Rectal smooth muscle tissue (tissue), 1 donor: ENCODE measurements at regions not wholly inside any gene's neighbourhood (a gene's known extent, or its start where the extent isn't known, plus 50 kb on each side); places are given as distances from the start of the nearest gene placed in this dataset.

Experiments
- H3K27ac ChIP-seq: one replicate; pipeline ENCODE4 v1.7.0; 2013; ENCODE audit warnings: low read depth, low read length, inconsistent platforms
- H3K27me3 ChIP-seq: one replicate; pipeline ENCODE4 v1.7.0; 2013; ENCODE audit warnings: low read length; ENCODE audit not compliant: control insufficient read depth, insufficient read depth
- H3K36me3 ChIP-seq: one replicate; pipeline ENCODE4 v1.7.0; 2013; ENCODE audit warnings: low read length; ENCODE audit not compliant: control insufficient read depth, insufficient read depth
- H3K4me1 ChIP-seq: one replicate; pipeline ENCODE4 v1.7.0; 2013; ENCODE audit warnings: low read length; ENCODE audit not compliant: control insufficient read depth, insufficient read depth
- H3K4me3 ChIP-seq: one replicate; pipeline ENCODE4 v1.7.0; 2013; ENCODE audit warnings: low read length
- H3K9ac ChIP-seq: one replicate; pipeline ENCODE4 v1.7.0; 2013; ENCODE audit warnings: low read length

DNA sequence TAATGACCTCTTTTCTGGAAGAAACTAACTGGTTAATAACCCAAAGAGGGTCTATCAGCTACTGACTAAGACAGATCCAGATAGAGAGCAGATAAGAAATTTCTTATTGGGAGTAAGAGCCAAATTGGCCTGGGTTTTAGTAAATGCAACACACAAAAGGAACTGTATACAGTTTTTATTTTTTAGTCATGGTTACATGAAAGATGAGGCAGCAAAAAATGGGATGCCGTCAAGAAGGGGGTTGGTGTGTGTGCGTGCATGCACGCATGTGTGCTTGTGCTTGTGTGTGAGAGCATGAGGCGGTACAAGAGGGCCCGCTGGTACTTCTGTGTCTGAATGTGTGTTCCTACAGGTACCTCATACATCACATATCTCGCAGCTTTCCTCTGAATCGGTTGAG lies 466.2 kb upstream of the HNRNPA3 start:
- no peak overlapping the region for H3K4me3 ChIP-seq
- no peak overlapping the region for H3K9ac ChIP-seq
- no peaks in the 10 kb centered on the region for H3K27me3 ChIP-seq
- H3K36me3 ChIP-seq: no peaks in the 10 kb centered on the region
- peaks cover 6% of the 10 kb centered on the region for H3K4me1 ChIP-seq
- H3K27ac ChIP-seq: no peak overlapping the region

DNA sequence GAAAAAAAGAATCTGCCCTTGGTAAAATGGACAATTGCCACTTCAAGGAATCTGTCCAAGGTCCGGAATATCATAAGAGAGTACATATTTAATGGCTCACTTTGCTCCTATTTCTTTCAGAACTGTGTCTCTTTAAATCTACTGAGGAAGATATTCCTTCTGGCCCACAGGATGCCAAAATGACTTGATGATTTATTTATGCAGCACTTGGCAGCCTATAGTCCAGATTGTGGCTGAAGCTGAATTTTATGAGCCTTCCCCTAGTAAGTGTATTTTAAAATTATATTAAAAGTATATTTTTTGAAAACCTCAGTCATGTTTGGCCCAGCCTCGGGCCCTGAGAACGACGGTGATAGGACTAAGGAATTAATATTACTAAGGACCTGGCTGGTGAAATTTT lies 465.1 kb upstream of the HNRNPA3 start:
- Histone ChIP-seq H3K27ac (no peak overlapping the region), H3K4me1 (peaks cover 6% of the 10 kb centered on the region), H3K4me3 (no peak overlapping the region), H3K9ac (no peak overlapping the region), H3K36me3 (no peaks in the 10 kb centered on the region), H3K27me3 (no peaks in the 10 kb centered on the region)

DNA sequence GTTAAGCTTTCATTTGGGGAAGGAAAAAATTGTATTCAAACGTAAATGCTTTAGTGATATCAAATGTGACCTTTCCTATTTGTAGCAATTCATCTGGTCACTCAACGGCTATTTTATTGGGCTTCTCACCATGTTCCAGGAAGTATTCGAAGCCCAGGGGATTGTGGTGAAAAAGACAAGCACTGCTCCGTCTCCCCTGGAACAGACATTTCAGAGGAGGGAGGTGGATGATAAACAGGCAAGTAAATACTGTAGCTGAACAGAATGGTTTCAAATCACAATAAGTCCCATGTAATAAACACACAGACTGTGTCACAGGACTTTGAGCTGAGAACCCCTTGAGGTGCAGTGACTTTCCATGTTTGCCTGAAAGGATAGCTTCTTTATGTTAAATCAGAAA lies 464.7 kb upstream of the HNRNPA3 start:
- Histone ChIP-seq H3K36me3 (no peaks in the 10 kb centered on the region), H3K4me3 (no peak overlapping the region), H3K9ac (no peak overlapping the region), H3K27me3 (no peaks in the 10 kb centered on the region), H3K27ac (no peak overlapping the region), H3K4me1 (peaks cover 6% of the 10 kb centered on the region)

DNA sequence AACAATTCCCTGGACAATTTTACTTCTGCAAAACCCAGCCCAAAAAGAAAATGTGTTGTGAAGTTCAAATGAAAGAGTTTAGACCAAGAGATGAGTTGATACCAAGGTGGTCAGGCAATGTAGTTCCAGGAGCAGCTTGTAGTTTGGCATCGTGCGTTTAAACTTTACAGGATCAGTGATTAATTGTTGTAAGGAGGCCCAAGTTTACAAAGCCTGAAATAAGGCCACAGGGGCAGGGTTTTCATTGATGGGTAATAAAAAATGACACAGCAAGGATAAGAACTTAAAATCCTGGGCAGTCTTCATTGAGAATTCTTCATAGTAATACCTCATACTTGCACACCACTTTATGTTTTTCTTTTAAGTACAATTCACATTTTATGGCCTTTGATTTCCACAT lies 463.9 kb upstream of the HNRNPA3 start:
- Histone ChIP-seq H3K27ac (no peak overlapping the region), H3K27me3 (no peaks in the 10 kb centered on the region), H3K9ac (no peak overlapping the region), H3K4me3 (no peak overlapping the region), H3K36me3 (no peaks in the 10 kb centered on the region), H3K4me1 (peaks cover 6% of the 10 kb centered on the region)

- peaks cover 4% of the 10 kb centered on the region for H3K4me1 ChIP-seq
- no peaks in the 10 kb centered on the region for H3K27me3 ChIP-seq
- H3K27ac ChIP-seq: no peak overlapping the region
- H3K36me3 ChIP-seq: no peaks in the 10 kb centered on the region
- no peak overlapping the region for H3K4me3 ChIP-seq
- no peak overlapping the region for H3K9ac ChIP-seq
Observed at GRCh38 chr2:176751314-176752227, 461.0 kb upstream of the HNRNPA3 start.

DNA sequence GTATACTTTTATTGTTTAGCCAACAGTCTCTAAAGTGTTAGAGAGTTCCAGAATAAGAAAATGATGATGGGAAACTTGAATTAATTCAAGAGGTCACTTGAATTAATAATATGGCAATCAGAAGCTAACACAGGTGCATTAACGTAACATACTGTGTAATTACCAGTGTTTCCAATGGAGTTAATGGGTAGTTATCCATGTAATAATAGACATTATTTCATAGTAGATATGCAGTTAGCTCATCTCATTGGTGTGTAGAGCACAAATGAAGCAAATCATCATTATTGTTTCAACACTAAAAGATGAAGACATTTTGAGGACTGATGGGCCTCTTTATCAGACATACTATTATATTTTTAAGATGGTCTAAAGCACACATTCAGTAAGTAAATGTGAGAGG lies 460.3 kb upstream of the HNRNPA3 start:
- no peak overlapping the region for H3K27ac ChIP-seq
- H3K36me3 ChIP-seq: no peaks in the 10 kb centered on the region
- no peak overlapping the region for H3K4me3 ChIP-seq
- H3K9ac ChIP-seq: no peak overlapping the region
- H3K4me1 ChIP-seq: peaks cover under 1% of the 10 kb centered on the region
- H3K27me3 ChIP-seq: no peaks in the 10 kb centered on the region

GRCh38 chr2:176753205-176753604 lies 459.4 kb upstream of the HNRNPA3 start:
- Histone ChIP-seq H3K27ac (no peak overlapping the region), H3K27me3 (no peaks in the 10 kb centered on the region), H3K9ac (no peak overlapping the region), H3K4me3 (no peak overlapping the region), H3K36me3 (no peaks in the 10 kb centered on the region), H3K4me1 (no peaks in the 10 kb centered on the region)

DNA sequence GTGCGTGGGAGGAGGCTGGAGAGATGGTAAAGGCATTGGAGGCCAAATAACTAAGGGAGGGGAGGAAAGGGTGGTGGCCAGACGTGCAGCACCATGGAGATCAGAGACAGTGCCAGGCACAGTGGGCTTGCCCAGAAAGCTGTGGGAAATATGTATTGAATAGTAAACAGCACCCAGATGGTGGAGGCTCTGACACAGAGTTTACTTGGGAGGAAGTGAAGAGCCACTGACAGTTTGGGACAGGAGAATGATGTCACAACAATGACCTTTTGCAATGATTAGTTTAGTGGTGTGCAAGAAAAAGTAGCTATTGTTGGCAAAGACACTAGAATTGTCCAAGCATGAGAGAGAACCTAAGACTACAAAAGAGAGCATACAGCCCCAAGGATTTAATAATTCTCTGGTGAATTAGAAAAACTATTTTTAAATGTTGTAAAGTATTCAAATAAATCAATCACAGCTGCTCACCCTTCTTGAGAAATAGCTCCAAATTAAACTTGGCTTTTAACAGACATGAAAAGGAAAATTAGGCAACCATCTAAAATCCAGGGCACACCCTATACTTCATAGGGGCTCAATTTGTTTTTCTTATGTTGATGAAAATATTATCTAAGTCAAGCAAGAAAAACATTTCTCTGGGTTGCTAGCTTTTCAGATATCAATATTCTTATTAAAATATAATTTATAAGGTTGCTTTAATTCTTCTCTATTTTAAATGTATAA lies 458.7 kb upstream of the HNRNPA3 start:
- H3K27me3 ChIP-seq: no peaks in the 10 kb centered on the region
- H3K9ac ChIP-seq: no peak overlapping the region
- H3K27ac ChIP-seq: no peak overlapping the region
- H3K4me3 ChIP-seq: no peak overlapping the region
- H3K36me3 ChIP-seq: no peaks in the 10 kb centered on the region
- no peaks in the 10 kb centered on the region for H3K4me1 ChIP-seq

DNA sequence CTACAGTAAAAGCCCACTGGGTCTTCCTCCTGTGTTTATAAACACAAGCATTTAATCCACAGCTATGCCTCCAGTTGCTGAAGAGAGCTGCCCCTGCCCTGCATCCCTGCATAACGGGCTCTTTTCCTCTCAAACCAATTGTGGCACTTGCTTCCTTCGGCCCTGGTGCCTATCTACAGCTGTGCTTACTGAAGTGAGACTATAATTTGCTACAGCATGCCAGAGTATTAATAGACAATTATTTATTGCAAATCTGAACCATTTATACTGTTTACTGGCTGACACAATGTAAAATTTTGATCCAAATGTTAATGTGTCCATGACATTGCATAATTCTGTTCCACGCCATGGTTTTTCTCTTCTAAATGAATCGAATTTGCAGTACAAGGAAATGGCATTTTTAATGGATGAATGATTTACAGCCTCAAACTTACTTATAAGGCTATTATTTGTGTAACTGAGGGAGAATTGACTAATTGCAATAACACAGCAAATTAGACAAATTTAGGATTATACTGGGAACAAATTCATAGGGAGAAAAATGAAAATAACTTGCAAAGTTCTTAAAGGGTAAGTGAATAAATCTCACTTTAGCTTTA lies 457.0 kb upstream of the HNRNPA3 start:
- Histone ChIP-seq H3K27me3 (no peaks in the 10 kb centered on the region), H3K27ac (no peak overlapping the region), H3K9ac (no peak overlapping the region), H3K4me1 (no peaks in the 10 kb centered on the region), H3K36me3 (no peaks in the 10 kb centered on the region), H3K4me3 (no peak overlapping the region)

- Histone ChIP-seq H3K4me3 (no peak overlapping the region), H3K4me1 (no peaks in the 10 kb centered on the region), H3K27me3 (no peaks in the 10 kb centered on the region), H3K36me3 (no peaks in the 10 kb centered on the region), H3K27ac (no peak overlapping the region), H3K9ac (no peak overlapping the region)
Observed at GRCh38 chr2:176758426-176758825, 454.2 kb upstream of the HNRNPA3 start.

- Histone ChIP-seq H3K4me3 (no peak overlapping the region), H3K27me3 (no peaks in the 10 kb centered on the region), H3K36me3 (no peaks in the 10 kb centered on the region), H3K9ac (no peak overlapping the region), H3K27ac (no peak overlapping the region), H3K4me1 (no peaks in the 10 kb centered on the region)
Observed at GRCh38 chr2:176760439-176760838, 452.2 kb upstream of the HNRNPA3 start.

DNA sequence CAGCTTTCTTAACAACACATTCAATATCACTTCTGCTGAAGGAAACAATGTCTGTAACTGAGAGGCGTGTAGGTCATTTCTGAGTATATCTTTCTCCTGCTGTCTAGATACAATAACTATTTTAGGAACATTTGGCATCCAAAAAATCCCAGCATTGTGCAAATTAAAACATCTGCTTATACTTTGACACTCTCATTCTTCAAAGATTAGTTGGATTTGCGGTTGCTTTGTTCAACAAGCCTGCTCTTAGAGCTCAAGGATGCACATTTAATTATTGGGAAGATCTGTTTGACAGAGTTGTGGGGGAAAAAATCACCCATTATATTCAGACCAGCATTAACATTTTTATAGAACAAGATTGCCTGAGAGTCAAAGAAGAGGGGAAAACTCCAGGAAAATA lies 449.5 kb upstream of the HNRNPA3 start:
- Histone ChIP-seq H3K4me1 (no peaks in the 10 kb centered on the region), H3K9ac (no peak overlapping the region), H3K27ac (no peak overlapping the region)

More for the DNA sequence above, 449.5 kb upstream of the HNRNPA3 start:
- Histone ChIP-seq H3K4me3 (no peak overlapping the region), H3K36me3 (no peaks in the 10 kb centered on the region), H3K27me3 (no peaks in the 10 kb centered on the region)
